NOMO-1 treated with dmso at 0.1 percent for 144 hours (cell line): ENCODE measurements at regions not wholly inside any gene's neighbourhood (a gene's known extent, or its start where the extent isn't known, plus 50 kb on each side); places are given as distances from the start of the nearest gene placed in this dataset.
"Not testable (repeated sequence)": the region's sequence is repeated elsewhere in the genome, so short reads cannot be mapped to it uniquely, and the experiment has no call there.

ENCODE experiments used
- DNase-seq: peaks from one replicate; lab custom pipeline; 2025; ENCODE audit not compliant: unreplicated experiment; lab: John Stamatoyannopoulos, UW

DNA sequence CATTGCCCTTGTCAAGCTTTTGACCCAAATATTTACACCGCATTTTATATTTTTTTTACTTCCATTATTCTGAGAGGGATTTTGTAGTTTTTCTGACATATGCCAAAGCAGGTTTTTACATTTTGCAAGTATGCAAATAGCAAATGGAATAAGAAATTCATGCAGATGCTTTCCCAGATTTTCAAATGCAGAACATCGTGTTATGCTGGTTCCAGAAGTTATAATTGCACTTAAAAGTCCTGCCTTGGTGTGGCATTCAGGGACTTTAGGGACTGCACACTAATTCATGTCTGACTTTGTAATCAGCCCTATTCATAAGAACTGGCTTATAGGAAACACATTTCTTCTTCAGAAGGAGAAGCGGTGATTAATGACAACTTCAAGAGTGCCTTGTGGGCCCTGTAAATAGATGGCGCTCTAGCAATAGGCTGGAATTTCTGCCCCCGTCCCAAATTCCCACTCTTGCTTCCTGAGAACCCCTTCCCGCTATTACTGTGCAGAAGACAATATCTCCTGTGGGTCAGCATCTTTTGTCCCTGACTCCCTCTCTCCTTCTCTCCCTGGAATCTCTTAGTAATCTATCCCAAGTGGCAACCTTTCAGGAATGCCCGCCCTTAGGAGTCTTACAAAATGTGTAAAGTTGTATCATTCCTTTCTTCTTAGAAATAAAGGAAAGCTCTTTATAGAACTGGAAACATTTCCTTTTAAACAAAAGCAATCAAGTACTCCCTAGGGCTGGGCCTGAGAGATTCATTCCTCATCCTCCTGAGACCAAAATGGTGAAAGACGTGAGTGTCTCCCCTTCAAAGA lies 264.0 kb downstream of the INHBA start:
- DNase-seq, result no peak

- DNase-seq, result no peak
Measured at GRCh38 chr7:41437257-41438196, 265.4 kb downstream of the INHBA start.

- DNase-seq, result no peak
Measured at GRCh38 chr7:41436139-41436538, 266.8 kb downstream of the INHBA start.

- DNase-seq, result not testable (repeated sequence)
Measured at GRCh38 chr7:41435020-41435419, 267.9 kb downstream of the INHBA start.

GRCh38 chr7:41431671-41432070 lies 271.2 kb downstream of the INHBA start:
- DNase-seq, result no peak

GRCh38 chr7:41428381-41428780 lies 274.5 kb downstream of the INHBA start:
- no peak for DNase-seq

- no peak for DNase-seq
Measured at GRCh38 chr7:41425926-41426325, 277.0 kb downstream of the INHBA start.

DNA sequence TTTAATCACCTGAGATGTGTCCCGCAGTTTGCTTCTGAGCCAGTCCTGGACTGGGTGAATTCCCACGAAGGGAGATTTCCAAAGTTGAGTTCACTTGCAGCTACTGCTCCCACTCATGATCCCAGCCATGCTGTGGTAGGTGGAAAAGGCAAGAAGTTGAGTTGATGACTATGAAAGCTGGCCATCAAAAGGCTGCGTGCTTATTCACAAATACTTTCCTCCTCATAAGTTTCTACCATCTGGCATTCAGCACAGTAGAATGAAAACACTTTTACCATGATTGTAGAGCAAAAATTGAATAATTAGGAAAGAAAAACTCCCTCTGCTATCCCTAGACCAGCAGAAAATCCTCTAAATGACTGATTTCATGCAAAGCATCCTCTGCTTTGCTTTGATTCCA lies 281.8 kb downstream of the INHBA start:
- DNase-seq, result no peak

DNA sequence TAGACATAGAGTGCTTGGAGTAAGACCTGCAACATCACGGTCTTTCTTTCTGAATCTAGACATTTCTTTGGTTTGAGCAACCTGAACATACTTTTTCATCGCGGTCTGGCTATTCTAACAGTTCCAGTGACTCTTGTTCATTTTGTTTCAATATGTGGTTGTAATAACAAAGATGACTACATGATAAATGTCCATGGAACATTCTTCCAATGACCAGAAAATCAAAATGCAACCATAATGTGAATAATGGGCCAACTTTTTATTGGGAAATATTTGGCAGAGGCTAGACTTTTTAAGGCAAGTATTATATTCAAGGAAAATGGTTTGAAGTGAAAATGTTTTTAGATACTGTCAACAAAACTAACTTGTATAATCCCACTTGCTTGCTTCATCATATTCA lies 282.5 kb downstream of the INHBA start:
- no peak for DNase-seq

GRCh38 chr7:41418337-41418736 lies 284.6 kb downstream of the INHBA start:
- DNase-seq, result no peak

DNA sequence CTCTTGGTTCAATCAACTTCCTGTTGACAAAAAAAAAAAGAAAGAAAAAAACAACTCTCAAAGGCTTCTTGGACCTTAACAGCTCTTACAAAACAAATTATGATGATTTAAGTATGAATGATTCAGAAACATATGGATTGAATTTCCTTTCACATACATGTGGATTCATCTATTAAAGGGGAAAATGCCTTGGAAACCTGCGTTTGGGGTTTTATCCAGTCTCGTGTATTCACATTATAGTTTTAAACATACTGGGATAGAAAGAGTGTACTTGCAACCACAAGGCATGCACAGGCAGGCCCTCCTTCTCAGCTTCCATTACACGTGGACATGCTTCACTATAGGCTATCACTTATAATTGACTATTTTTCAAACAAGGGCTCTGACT lies 286.7 kb downstream of the INHBA start:
- no peak for DNase-seq

DNA sequence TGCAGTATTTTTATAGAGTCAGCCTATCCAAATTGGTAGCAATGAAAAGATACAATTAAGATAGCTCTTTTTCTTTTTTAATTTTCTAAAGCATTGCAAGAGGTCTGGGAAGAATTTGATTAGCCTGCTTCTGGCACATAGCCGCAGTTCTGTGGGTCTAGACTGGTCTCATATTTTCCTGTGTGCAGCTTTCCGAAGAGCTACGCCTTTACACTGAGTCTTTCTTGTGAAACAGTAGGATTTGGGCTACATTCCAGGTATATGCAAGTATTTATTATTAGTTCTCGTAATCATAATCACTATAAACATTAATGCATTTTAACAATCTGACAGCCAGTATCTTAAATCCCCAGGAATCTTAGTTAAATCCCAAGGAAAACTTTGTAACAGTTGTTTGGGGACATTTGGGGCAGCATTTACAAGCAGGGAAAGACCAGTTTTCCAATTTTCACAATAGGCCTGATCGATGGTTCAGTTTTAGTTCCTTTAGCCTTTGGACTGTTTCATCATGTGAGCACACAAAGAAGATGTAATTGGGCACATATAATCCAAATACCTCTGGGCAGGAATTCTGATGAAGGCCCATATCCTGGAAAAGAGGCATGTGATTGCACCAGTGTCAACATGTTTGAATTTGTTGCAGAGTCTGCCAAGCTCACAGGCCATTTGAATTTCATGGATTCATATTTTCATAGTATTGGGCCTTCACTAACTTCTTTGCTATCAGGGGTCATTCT lies 287.3 kb downstream of the INHBA start:
- DNase-seq, result no peak

GRCh38 chr7:41415051-41415450 lies 287.8 kb downstream of the INHBA start:
- no peak for DNase-seq

GRCh38 chr7:41404375-41405074 lies 298.4 kb downstream of the INHBA start:
- DNase-seq, result no peak

- no peak for DNase-seq
Measured at GRCh38 chr7:41403291-41403690, 299.6 kb downstream of the INHBA start.

GRCh38 chr7:41401833-41402232 lies 301.1 kb downstream of the INHBA start:
- no peak for DNase-seq

GRCh38 chr7:41399171-41399570 lies 303.7 kb downstream of the INHBA start:
- no peak for DNase-seq

- DNase-seq, result no peak
Measured at GRCh38 chr7:41391818-41392217, 311.1 kb downstream of the INHBA start.

- DNase-seq, result not testable (repeated sequence)
Measured at GRCh38 chr7:41388933-41389332, 314.0 kb downstream of the INHBA start.

DNA sequence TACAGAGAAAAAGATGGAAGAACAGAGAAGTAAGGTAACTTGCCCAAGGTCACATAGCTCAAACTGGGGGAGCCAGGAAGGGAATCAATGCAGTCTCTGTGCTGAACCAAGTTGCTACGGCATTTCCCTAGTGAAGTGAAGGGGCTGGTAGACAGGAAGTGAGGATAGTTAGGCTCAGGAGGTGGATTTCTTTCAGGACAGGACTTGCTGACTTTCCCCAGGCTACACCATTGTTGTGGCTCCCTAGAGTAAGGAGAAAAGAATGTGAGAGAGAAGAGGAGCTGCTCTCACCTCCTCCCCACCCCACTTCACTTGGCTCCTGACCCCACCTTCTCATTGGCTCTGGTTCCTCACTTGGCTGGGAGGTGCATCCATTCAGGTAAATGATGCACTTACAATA lies 316.9 kb downstream of the INHBA start:
- DNase-seq, result no peak

DNA sequence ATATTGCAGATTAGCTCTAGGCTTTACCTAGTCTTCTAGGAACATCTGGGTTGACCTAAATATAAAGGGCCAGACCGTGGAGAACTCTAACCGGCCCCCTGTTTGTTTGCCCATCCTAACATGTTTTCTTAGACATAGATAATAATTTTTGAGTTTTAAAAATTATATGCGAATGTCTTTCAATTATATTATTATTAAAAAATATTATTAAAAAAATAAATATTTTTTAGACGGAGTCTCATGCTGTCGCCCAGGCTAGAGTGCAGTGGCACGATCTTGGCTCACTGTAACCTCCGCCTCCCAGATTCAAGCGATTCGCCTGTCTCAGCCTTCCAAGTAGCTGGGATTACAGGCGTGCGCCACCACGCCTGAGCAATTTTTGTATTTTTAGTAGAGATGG lies 318.5 kb downstream of the INHBA start:
- no peak for DNase-seq
